NCI-H2227 (cell line): ENCODE measurements at regions not wholly inside any gene's neighbourhood (a gene's known extent, or its start where the extent isn't known, plus 50 kb on each side); places are given as distances from the start of the nearest gene placed in this dataset.

Experiments
- DNase-seq: peaks from one replicate; lab custom pipeline; 2025; ENCODE audit not compliant: unreplicated experiment; lab: John Stamatoyannopoulos, UW

GRCh38 chr5:143665866-143666265 lies 146.1 kb upstream of the HMHB1 start:
- DNase-seq = no peak

GRCh38 chr5:143664623-143665022 lies 147.3 kb upstream of the HMHB1 start:
- DNase-seq = no peak

GRCh38 chr5:143663872-143664271 lies 148.1 kb upstream of the HMHB1 start:
- DNase-seq = no peak

- no peak for DNase-seq
Observed at GRCh38 chr5:143662020-143662419, 149.9 kb upstream of the HMHB1 start.

- no peak for DNase-seq
Observed at GRCh38 chr5:143660625-143661024, 151.3 kb upstream of the HMHB1 start.

- no peak for DNase-seq
Observed at GRCh38 chr5:143659599-143660238, 152.2 kb upstream of the HMHB1 start.

GRCh38 chr5:143658956-143659355 lies 153.0 kb upstream of the HMHB1 start:
- DNase-seq = no peak

GRCh38 chr5:143657647-143658285 lies 154.2 kb upstream of the HMHB1 start:
- DNase-seq = peak; percentile 62

GRCh38 chr5:143653766-143654282 lies 158.1 kb upstream of the HMHB1 start:
- DNase-seq = no peak

- no peak for DNase-seq
Observed at GRCh38 chr5:143653256-143653655, 158.7 kb upstream of the HMHB1 start.

GRCh38 chr5:143652108-143652700 lies 159.8 kb upstream of the HMHB1 start:
- peak; percentile 11 for DNase-seq

GRCh38 chr5:143649937-143650621 lies 161.9 kb upstream of the HMHB1 start:
- DNase-seq = no peak

GRCh38 chr5:143648696-143649095 lies 163.3 kb upstream of the HMHB1 start:
- DNase-seq = no peak

- peak; percentile 38 for DNase-seq
Observed at GRCh38 chr5:143646961-143647360, 165.0 kb upstream of the HMHB1 start.

GRCh38 chr5:143645356-143645755 lies 166.6 kb upstream of the HMHB1 start:
- no peak for DNase-seq

- no peak for DNase-seq
Observed at GRCh38 chr5:143644727-143645126, 167.2 kb upstream of the HMHB1 start.

GRCh38 chr5:143642791-143643190 lies 169.2 kb upstream of the HMHB1 start:
- DNase-seq = no peak

- peak; percentile 12 for DNase-seq
Observed at GRCh38 chr5:143641549-143642355, 170.2 kb upstream of the HMHB1 start.

GRCh38 chr5:143638654-143639053 lies 173.3 kb upstream of the HMHB1 start:
- DNase-seq = no peak

GRCh38 chr5:143636931-143637528 lies 174.9 kb upstream of the HMHB1 start:
- DNase-seq = no peak
